NCI-H146 (cell line): ENCODE measurements at regions not wholly inside any gene's neighbourhood (a gene's known extent, or its start where the extent isn't known, plus 50 kb on each side); places are given as distances from the start of the nearest gene placed in this dataset.
"Not testable (repeated sequence)": the region's sequence is repeated elsewhere in the genome, so short reads cannot be mapped to it uniquely, and the experiment has no call there.

ENCODE experiments used
- DNase-seq: peaks from one replicate; lab custom pipeline; 2025; lab: John Stamatoyannopoulos, UW

DNA sequence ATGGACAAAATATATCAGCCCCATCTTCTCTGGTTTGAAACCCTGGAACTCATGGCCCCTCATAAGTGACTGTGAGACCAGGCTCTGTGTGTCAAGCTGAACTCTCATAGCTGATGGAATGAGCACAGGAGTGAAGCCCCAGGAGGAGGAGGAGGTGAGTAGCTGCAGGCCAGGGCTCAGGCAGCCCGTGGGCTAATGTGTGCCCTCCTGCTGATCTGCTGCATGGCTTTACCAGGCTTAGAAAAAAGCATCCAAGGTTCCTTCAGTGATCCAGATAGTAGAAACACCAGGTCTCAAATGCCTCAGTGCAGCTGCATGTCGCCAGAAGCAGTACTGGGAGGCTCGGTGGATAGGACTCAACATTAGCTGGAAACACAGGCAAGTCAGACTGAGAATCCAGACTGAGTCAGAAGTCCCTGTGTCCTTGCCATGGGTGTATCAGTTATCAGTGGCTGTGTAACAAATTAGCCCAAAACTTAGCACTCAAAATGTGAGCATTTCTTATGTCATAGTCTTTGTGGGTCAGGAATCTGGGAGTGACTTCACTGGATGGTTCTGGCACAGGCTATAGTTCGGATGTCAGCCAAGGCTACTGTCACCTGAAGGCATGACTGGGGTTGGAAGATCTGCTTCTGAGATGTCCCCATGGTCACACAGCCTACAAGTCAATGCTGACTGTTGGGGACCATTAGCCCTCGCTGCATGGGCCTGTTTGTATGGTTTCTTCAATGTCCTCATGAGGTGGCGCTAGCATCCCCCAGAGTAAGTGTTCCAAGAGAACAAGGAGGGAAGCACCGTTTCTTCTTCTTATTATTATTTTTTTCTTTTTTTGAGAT is 255.4 kb upstream of the IRF2BP2 start:
- DNase-seq, result no peak

DNA sequence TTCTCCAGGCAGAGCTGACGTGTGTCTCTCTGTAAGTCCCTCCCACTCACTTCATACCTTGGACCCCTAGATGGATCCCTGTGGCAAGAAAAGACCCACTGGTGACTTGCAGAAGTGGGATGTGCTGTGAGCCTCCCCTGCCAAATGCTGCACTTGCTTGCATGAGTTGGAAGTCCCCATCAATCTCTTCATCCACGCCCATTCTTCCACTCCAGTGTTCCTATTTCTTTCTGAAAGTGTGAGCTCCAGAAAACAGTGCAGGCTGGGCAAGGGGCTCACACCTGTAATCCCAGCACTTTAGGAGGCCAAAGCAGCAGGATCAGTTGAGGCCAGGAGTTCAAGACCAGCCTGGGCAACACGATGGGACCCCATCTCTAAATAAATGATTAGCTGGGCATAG is 254.1 kb upstream of the IRF2BP2 start:
- no peak for DNase-seq

DNA sequence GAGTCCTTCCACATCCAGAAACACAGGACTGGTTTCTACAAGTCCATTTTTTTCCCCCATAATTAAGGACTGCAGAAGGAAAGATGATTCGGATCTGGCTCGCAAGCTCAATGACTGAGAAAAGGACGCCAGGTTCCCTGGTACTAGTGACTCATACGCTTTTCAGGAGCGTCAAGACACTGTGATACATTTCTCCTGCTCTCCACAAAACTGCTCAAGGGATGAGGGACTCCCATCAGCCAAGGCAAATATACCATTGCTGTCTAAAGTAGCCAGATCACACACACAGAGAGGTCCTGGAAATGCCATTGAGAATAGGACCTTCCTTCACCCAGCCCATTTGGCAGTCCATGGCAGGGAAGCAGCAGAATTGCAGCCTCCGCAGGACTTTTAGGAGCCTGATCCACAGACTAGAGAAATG is 253.6 kb upstream of the IRF2BP2 start:
- no peak for DNase-seq

DNA sequence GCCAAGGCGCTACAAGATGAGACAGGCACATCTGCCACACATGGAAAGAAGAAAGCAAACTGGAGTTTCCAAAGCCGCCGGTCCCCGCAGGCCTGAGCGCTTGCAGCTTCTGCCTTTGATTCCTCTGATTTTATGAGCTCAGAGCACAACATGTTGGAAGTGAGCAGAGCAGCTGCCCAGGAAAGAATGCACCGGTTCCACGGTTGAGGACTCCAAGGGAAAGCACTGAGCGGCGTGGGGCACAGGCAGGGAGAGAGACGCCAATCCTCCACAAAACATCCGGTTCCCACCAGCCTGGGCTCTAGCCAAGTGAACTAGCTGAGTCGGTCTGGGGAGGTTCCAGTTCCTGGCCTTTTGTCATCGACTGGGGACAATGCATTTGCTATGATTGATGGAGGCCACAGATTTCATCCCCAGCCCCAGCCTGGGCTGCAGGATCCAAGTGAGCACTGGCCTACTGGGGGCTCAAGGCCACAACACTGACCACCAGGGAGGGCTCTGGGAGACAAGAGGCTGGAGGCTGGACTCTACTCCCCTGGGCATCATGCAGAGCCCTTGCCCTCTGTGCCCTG is 253.1 kb upstream of the IRF2BP2 start:
- no peak for DNase-seq

DNA sequence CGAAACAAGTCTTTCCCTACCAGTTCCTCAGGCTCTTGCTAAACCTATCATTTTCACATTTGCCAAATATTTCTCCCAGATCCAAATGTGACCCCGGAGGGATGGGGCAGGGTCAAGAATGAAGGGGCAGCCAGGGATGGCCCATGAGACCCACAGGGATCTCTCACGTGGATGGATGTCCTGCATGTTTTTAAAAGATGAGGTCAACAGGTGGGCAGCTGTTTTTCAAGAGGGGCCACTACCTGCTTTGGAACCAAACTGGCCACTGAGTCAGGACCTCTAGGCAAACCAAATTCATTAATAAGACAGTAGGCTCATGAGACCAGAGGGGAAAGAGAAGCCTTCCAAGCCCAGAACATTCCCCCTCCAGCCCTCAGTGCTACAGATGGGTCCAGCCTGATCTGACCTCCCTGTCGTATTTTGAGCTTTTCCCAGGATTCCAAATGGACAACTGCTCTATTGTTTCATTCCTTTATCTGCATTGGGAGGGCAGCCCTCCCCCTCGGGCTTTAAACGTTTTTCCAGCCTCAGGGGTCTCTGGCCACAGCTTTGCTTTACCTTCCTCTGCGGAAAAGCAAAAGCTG is 252.5 kb upstream of the IRF2BP2 start:
- no peak for DNase-seq

DNA sequence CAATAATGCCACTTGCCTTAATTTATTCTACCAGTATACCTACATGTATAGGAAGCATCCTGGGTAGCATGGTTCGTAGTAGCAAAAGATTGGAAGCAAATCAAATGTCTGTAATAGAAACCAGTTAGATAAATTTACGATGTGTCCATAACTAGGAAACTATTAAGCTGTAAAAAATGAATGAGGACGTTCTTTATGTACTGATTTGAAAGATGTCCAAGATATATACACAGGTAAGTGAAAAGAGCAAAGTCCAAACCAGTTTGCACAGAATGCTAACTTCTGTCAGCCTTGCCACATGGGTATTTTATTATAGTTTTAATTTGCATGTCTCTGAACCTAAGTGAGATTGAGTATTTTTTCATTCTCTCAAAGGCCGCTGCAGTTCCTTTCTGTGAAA is 251.8 kb upstream of the IRF2BP2 start:
- DNase-seq, result no peak

DNA sequence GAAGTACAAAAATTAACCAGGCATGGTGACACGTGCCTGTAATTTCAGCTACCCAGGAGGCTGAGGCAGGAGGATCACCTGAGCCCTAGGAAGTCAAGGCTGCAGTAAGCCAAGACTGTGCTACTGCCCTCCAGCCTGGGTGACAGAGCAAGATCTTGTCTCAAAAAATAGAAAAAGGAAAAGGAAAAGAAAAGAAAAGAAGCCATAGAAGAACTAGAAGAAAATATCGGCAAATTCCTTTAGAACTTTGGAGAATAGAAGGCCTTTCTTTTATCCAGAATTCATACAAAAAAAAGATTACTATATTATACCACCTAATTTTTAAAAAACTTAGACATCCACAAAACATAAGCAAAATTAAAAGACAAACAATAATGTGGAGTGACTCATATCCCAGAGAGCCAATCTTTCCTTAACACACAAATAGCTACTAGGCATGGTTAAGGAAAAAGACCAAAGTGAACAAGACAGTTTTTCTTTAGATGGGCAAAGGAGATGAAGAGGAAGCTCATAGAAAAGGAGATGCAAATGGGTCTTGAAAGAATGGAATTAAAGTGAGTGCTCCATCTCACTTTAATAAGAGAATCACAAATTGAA is 251.1 kb upstream of the IRF2BP2 start:
- DNase-seq, result no peak

DNA sequence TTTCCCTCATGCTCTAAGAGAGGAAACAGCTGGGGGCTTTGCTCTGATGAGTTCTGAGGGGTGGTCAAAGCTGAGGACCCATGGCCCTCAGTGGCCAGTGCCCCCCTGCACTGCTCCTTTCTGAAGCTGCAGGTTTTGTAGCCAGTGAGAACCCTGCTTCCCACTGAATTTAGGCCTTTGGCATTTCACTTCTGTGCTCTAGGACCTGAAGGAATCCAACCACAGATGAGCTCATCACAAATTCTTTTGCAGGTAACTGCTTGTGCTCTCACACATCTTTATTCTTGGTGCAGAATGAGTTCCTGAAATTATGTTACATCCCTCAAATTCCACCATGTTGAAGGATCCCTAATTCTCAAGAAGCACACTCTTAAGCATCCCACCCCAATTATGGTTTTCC is 248.7 kb upstream of the IRF2BP2 start:
- no peak for DNase-seq

DNA sequence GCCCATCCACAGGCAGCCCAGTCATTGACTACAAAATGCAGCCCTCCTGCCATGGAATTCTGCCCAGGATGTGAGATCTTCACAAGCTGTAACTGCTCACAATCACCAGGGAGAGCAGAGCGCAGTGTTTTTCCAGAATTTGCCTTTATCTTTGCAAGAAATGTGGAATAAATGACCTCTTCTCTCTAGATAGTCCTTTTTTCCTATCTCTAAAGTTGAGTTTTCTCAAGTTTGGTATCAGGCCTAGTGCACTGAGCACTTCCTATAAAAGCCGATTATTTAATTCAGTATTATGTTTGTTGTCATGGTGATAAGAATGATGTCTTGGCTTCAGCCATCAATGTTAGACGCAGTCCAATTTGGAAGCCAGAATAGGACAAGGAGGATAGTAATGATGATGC is 246.9 kb upstream of the IRF2BP2 start:
- no peak for DNase-seq

DNA sequence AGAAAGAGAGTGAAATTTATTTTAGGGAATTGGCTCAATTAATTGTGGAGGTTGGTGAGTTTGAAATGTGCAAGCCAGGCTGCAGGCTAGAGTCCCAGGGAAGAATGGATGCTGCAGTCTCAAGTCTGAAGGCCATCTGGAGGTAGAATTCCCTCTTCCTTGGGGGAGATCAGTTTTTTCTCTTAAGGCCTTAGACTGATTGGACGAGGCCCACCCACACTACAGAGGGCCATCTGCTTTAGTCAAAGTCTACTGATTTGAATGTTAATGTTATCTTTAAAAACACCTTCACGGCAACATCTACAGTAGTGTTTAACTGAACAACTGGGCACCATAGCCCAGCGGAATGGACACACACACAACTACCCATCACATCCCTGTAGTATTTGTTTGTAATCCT is 245.9 kb upstream of the IRF2BP2 start:
- no peak for DNase-seq

DNA sequence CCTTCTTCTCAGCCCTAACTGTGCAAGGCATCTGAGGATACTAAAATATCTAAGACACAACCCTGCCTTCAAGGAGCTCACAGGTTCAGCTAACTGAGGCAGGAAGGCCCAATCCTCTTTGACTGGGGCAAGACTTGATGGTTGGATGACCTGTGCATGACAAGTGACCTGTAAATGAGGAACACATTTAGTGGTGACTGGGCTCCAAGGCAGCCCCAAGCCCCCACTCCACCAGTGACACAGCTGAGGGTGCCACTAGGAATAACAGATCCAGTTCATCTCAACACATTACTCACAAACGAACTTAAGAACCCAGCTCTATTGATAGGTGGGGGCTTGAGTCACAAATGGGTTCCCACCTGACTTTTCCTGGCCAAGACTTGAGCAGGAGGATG is 244.7 kb upstream of the IRF2BP2 start:
- no peak for DNase-seq

DNA sequence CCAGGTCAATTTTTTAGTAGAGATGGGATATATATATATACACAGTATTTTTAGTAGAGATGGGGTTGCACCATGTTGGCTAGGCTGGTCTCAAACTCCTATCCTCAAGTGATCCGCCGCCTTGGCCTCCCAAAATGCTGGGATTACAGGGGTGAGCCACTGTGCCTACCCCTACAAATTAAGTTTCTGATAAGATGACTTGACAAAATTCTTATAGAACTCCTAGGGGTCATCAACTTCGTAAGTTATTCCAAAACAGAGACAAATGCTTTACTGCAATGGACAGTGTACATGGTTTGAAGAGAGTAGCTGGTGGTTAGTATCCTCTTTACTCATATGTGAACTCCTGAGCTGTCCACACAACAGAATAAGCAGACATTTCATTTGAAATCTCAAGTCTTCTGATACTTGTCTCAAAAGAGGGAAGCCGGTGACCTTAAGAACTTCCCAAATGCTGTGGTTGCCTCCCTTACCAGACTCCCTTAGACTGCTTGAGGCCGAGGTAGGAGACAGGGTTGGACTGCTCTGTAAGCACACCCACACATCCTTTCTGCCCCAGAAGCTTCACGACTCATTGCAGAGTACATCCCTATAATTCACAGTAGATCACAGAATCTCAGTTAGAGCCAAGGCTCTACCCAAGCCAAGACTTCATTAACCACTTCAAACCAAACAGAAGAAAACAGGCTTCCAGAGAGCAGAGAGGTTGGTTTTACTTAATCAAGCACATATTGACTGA is 244.1 kb upstream of the IRF2BP2 start:
- no peak for DNase-seq

DNA sequence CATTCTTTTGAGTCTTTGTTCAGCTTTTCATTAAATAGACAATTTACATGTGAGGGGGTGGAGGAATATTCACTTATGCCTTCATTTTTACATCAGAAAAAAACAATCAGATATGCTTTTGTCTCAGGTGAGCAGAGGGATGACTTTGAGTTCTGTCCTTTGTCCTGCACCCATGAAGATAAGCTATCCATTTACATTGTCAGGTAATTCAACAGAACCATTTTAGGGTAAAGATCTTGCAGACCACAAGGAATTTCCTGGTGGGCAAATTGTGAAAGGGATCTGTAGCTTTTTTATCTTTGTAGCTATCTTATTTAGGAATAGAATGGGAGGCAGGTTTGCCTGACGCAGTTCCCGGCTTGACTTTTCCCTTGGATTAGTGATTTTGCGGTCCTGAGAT is 242.7 kb upstream of the IRF2BP2 start:
- DNase-seq, result no peak

DNA sequence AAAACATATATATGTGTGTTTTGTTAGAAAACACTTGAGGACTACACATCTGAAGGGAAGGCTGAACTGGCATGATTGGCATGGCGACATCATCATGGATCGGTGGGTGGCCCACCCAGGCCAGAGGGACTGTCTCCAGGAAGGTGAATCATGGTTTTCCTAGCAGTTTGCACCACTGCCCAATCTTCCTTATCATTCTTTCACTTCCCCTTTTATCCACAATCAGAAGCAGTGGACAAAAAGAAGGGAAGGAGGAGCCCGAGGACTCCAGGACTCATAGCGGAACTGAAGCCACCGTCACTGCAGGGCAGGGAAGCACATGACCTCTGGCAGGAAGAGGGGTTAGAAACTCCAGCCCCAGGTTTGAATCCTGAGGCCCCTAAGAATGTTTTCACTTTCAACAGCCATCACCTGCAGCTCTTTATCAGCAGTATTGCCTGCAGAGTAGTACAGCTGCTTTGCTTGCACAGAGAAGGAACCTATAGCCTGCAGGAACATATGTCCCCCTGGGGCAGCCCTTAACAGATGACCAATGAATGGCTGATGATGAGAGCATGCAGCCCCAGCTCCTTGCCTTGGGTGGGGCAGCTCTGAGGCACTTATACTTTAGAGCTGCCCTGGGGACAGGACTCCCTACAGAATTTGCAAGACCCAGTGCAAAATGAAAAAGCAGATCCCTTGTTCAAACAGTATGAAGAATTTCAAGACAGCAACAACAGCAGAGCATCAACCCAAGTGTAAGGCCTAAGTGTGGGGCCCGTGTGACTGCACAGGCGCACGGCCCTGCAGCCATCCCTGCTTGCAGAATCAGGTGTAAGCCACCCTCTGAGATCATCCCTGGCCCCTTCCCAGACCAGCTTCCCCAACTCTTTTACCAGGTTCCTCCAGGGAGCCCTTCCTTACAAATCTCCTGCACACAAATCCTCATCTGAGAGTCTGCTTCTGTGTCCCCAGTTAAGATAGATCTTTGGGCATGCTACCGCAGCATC is 241.8 kb upstream of the IRF2BP2 start:
- DNase-seq, result peak; percentile 26

DNA sequence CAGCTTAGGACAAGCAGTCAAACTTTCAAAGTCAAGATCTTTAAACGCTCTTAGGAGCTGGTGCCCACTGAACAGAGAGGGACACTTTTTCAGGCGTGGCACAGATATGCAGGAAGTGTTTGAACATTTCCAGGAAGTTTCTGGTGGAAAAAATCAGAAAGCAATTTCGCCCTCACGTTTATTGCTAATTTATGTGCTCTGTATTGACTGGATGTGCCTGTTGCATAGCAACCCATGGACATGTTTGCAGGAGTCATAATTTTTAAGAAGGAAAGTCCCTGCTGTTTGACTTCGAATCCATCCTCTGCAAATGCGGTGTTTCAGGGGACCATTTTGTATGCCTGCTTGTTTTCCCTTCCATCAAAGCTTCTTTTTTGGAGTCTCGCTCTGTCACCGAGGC is 239.9 kb upstream of the IRF2BP2 start:
- DNase-seq, result no peak

DNA sequence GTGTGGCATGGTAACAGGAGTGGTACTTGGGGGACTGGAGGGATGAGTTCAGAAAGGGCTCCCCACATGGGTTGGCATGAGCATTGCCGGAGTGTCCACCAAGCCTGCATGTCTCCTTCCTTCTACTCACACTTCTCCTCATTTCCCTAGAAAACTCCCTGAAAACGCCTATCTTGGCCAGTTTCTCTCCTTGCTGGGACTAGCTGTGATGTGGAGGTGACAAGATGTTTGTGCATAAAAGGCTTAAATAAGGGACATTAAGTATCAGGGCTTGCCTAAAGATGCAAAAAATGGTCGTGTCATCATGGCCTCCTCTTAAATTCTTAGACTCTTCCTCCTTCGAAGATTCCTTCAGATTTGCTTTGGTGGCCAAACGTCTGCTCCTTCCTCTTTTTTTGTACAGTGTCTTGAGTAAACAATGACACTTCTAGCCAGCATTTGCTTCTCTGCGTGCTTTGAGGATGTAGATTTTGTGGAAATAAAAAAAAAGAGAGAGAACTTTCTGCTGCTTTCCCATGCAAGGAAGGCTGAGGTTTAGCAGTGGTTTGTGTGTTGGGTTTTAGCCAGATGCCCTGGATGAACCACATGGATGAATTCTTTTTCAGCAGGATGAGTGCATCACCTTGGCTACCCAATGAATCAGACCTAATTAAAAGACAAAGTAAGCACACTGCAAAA is 239.1 kb upstream of the IRF2BP2 start:
- no peak for DNase-seq

DNA sequence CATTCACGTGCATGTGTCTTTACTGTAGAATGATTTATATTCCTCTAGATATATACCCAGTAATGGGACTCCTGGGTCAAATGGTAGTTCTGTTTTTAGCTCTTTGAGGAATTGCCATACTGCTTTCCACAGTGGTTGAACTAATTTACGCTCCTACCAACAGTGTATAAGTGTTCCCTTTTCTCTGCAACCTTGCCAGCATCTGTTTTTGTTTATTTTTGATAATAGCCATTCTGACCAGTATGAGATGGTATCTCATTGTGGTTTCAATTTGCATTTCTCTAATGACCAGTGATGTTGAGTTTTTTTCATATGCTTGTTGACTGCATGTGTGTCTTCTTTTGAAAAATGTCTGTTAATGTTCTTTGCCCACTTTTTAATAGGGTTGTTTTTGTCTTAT is 236.8 kb upstream of the IRF2BP2 start:
- not testable (repeated sequence) for DNase-seq

DNA sequence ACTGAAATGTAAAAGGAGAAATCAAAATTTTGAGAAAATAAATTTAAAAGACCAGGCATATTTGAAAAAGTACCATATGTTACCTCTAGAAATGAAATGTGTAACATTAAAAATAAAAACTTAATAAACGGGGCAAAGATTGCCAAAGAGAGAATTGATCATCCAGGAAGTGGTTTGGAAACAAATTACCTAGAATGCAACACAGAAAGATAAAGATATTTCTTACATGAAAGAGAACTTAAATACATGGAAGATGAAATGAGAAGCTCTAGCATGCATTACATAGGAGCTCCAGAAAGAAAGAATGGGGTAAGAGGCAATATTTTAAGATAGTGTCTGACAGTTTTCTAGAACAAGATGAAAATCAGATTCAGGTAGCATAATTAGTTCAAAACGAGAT is 235.9 kb upstream of the IRF2BP2 start:
- DNase-seq, result no peak

DNA sequence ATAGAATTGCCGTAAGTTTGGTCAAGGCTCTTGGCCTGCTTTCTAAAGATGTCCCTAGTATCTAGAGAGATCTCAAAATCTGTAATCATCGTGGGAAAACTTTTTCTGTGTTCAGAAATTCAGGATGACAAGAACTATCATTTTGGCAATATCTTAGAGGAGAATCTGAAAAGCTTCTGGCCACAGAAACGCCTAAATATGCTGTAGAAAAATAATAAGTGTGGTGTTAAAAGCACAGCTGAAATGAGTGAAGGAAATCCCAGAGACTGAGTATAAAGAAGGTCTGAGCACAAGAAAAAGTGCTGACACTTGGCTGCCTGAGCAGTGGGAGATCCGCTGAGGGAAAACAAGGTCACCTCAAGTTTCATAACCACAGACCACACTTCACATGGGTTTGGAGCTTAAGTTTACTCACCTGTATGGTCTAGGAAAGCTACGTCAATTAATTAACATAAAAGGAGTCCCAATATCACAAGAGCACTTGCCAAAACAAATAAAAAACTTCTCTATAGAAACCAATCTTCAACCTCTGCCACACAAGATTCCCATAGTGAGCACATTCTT is 235.2 kb upstream of the IRF2BP2 start:
- DNase-seq, result no peak

DNA sequence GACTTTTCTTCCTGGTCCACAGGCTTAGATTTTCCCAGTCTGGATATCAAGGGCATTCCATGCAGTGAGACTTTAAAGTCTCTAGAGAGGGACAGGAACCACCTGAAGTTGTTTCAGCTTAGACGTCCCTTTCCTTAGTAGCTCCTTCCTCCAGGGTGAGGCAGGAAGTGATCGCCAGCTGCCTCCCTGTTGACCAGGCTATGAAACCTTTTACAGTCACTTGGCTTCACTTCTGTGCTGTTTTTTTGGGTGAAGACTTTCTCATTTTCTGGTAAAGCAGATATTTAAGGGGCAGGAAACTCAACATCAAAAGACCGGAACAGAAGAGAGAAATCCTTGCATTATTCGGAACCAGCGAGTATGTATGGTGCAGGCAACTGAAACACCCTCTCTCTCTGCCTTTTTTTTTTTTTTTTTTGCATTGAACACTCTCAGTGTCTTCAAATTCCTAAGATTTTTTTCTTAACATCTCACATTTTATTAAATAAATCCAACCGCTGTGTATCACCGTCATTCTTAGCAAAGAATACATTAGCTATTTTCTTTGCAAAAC is 234.6 kb upstream of the IRF2BP2 start:
- no peak for DNase-seq
